ENCODE measurements at regions not wholly inside any gene's neighbourhood (a gene's known extent, or its start where the extent isn't known, plus 50 kb on each side); places are given as distances from the start of the nearest gene placed in this dataset.

GRCh38 chr13:34210341-34210740, 392.4 kb downstream of the RFC3 start:
- TF ChIP-seq CTCF (conservative IDR thresholded peaks at IDR 0.05; ENCODE audit: low read length) (no peak), EZH2phosphoT487 (IDR thresholded peaks at IDR 0.05; ENCODE audit: borderline replicate concordance) (no peak)
